Mesendoderm (in vitro differentiated cells): ENCODE measurements at regions not wholly inside any gene's neighbourhood (a gene's known extent, or its start where the extent isn't known, plus 50 kb on each side); places are given as distances from the start of the nearest gene placed in this dataset.

Experiments
- DNase-seq: peaks from one replicate; pipeline ENCODE4 v3.0.0; 2013
- H2AK5ac ChIP-seq: 2 replicates; pipeline ENCODE4 v1.6.1; 2013; ENCODE audit warnings: low read length, inconsistent platforms
- H2BK120ac ChIP-seq: 2 replicates; pipeline ENCODE4 v1.6.1; 2013; ENCODE audit warnings: low read depth, mild to moderate bottlenecking, low read length, moderate library complexity, mixed read lengths
- H2BK15ac ChIP-seq: replicated peaks from 2 replicates; pipeline ENCODE4 v1.6.1; 2013; ENCODE audit warnings: low read depth, mild to moderate bottlenecking, moderate library complexity
- H2BK5ac ChIP-seq: 2 replicates; pipeline ENCODE4 v1.6.1; 2013; ENCODE audit warnings: low read length, inconsistent platforms
- H3K18ac ChIP-seq: 2 replicates; pipeline ENCODE4 v1.6.1; 2013; ENCODE audit warnings: mild to moderate bottlenecking, low read length, mixed read lengths
- H3K23ac ChIP-seq: one replicate; pipeline ENCODE4 v1.6.1; 2013; ENCODE audit warnings: low read length
- H3K27ac ChIP-seq: 2 replicates; pipeline ENCODE4 v1.5.1; 2013; ENCODE audit warnings: low read depth, mild to moderate bottlenecking, inconsistent platforms, low read length, moderate library complexity
- H3K27me3 ChIP-seq: 2 replicates; pipeline ENCODE4 v1.6.1; 2013; ENCODE audit warnings: low read length, control low read depth, mild to moderate bottlenecking, inconsistent platforms; ENCODE audit not compliant: insufficient read depth, poor library complexity
- H3K36me3 ChIP-seq: 2 replicates; pipeline ENCODE4 v1.6.1; 2013; ENCODE audit warnings: low read length, inconsistent platforms; ENCODE audit not compliant: control insufficient read depth, insufficient read depth
- H3K4ac ChIP-seq: one replicate; pipeline ENCODE4 v1.6.1; 2013; ENCODE audit warnings: low read depth, mild to moderate bottlenecking, low read length, moderate library complexity
- H3K4me1 ChIP-seq: 2 replicates; pipeline ENCODE4 v1.6.1; 2013; ENCODE audit warnings: low read depth, low read length, inconsistent platforms; ENCODE audit not compliant: control insufficient read depth
- H3K4me2 ChIP-seq: 2 replicates; pipeline ENCODE4 v1.6.1; 2013; ENCODE audit warnings: low read length
- H3K4me3 ChIP-seq: 2 replicates; pipeline ENCODE4 v1.5.1; 2013; ENCODE audit warnings: mild to moderate bottlenecking, low read length
- H3K56ac ChIP-seq: one replicate; pipeline ENCODE4 v1.6.1; 2013; ENCODE audit warnings: low read length
- H3K79me1 ChIP-seq: 2 replicates; pipeline ENCODE4 v1.6.1; 2013; ENCODE audit warnings: low read length, inconsistent platforms
- H3K79me2 ChIP-seq: 2 replicates; pipeline ENCODE4 v1.6.1; 2013; ENCODE audit warnings: mild to moderate bottlenecking, low read length; ENCODE audit not compliant: control insufficient read depth, insufficient read depth
- H3K9ac ChIP-seq: 2 replicates; pipeline ENCODE4 v1.6.1; 2013; ENCODE audit warnings: low read length, inconsistent platforms
- H4K5ac ChIP-seq: one replicate; pipeline ENCODE4 v1.6.1; 2013; ENCODE audit warnings: low read length
- H4K8ac ChIP-seq: one replicate; pipeline ENCODE4 v1.6.1; 2013; ENCODE audit warnings: low read depth, mild to moderate bottlenecking, control low read depth, low read length, moderate library complexity
- WGBS: extraction: QIAGEN DNeasy Blood & Tissue Kit; methylation state at CpG from one replicate; pipeline ENCODE4 v1.1.7; 2013; ENCODE audit warnings: low lambda C conversion rate, missing lambda C conversion rate; ENCODE audit not compliant: insufficient coverage; ENCODE audit errors: extremely low coverage; 5-methylcytosine and 5-hydroxymethylcytosine counted together

GRCh38 chr9:28166179-28166578 lies 592.9 kb upstream of the C9orf72 start:
- Histone ChIP-seq H3K18ac (no peak overlapping the region), H3K9ac (no peak overlapping the region), H3K79me2 (no peaks in the 10 kb centered on the region), H3K4me3 (no peak overlapping the region), H2AK5ac (no peak overlapping the region), H3K4ac (no peak overlapping the region), H3K4me2 (no peak overlapping the region), H4K5ac (no peak overlapping the region), H3K36me3 (no peaks in the 10 kb centered on the region), H3K27ac (no peak overlapping the region), H3K23ac (no peak overlapping the region), H4K8ac (no peak overlapping the region), H2BK5ac (no peak overlapping the region), H2BK15ac (no peak overlapping the region), H3K56ac (no peak overlapping the region), H3K4me1 (no peaks in the 10 kb centered on the region), H2BK120ac (no peak overlapping the region), H3K27me3 (no peaks in the 10 kb centered on the region), H3K79me1 (no peaks in the 10 kb centered on the region)
- whole genome bisulfite sequencing: no CpG with 5 or more reads among the region's 2 CpGs
- DNase-seq: no peak

GRCh38 chr9:28177142-28177541 lies 603.9 kb upstream of the C9orf72 start:
- Histone ChIP-seq H3K23ac (no peak overlapping the region), H4K8ac (no peak overlapping the region), H2BK15ac (no peak overlapping the region), H3K18ac (no peak overlapping the region), H2AK5ac (no peak overlapping the region), H3K4me3 (no peak overlapping the region), H2BK5ac (no peak overlapping the region), H3K27me3 (no peaks in the 10 kb centered on the region), H3K79me2 (no peaks in the 10 kb centered on the region), H3K9ac (no peak overlapping the region), H3K79me1 (no peaks in the 10 kb centered on the region), H2BK120ac (no peak overlapping the region), H3K56ac (no peak overlapping the region), H4K5ac (no peak overlapping the region), H3K36me3 (no peaks in the 10 kb centered on the region), H3K4me2 (no peak overlapping the region), H3K27ac (no peak overlapping the region), H3K4ac (no peak overlapping the region), H3K4me1 (no peaks in the 10 kb centered on the region)
- DNase-seq: no peak
- WGBS: no CpG with 5 or more reads among the region's 2 CpGs

GRCh38 chr9:28177925-28178324 lies 604.6 kb upstream of the C9orf72 start:
- H3K79me1 ChIP-seq: no peaks in the 10 kb centered on the region
- no peak overlapping the region for H3K18ac ChIP-seq
- H3K4me2 ChIP-seq: no peak overlapping the region
- H2AK5ac ChIP-seq: no peak overlapping the region
- no peak overlapping the region for H3K4ac ChIP-seq
- no peak overlapping the region for H3K4me3 ChIP-seq
- no peak overlapping the region for H2BK5ac ChIP-seq
- DNase-seq: no peak
- no peaks in the 10 kb centered on the region for H3K79me2 ChIP-seq
- no peak overlapping the region for H3K9ac ChIP-seq
- H3K36me3 ChIP-seq: no peaks in the 10 kb centered on the region
- no peak overlapping the region for H4K8ac ChIP-seq
- no peak overlapping the region for H4K5ac ChIP-seq
- no peak overlapping the region for H2BK120ac ChIP-seq
- no peak overlapping the region for H3K23ac ChIP-seq
- no peaks in the 10 kb centered on the region for H3K4me1 ChIP-seq
- no peak overlapping the region for H3K56ac ChIP-seq
- WGBS: no CpG with 5 or more reads among the region's 4 CpGs
- no peak overlapping the region for H2BK15ac ChIP-seq
- H3K27me3 ChIP-seq: no peaks in the 10 kb centered on the region
- H3K27ac ChIP-seq: no peak overlapping the region

GRCh38 chr9:28179893-28180292 lies 606.6 kb upstream of the C9orf72 start:
- Histone ChIP-seq H3K23ac (no peak overlapping the region), H4K8ac (no peak overlapping the region), H3K27ac (no peak overlapping the region), H2AK5ac (no peak overlapping the region), H2BK15ac (no peak overlapping the region), H3K18ac (no peak overlapping the region), H3K4ac (no peak overlapping the region), H2BK120ac (no peak overlapping the region), H3K4me1 (no peaks in the 10 kb centered on the region), H3K36me3 (no peaks in the 10 kb centered on the region), H3K79me1 (no peaks in the 10 kb centered on the region), H3K9ac (no peak overlapping the region), H3K4me2 (no peak overlapping the region), H3K79me2 (no peaks in the 10 kb centered on the region), H3K56ac (no peak overlapping the region), H3K27me3 (no peaks in the 10 kb centered on the region), H3K4me3 (no peak overlapping the region), H4K5ac (no peak overlapping the region), H2BK5ac (no peak overlapping the region)
- DNase-seq: no peak
- WGBS: no CpG with 5 or more reads among the region's 2 CpGs

- H3K27me3 ChIP-seq: no peaks in the 10 kb centered on the region
- H4K5ac ChIP-seq: no peak overlapping the region
- no peak overlapping the region for H2BK5ac ChIP-seq
- H3K23ac ChIP-seq: no peak overlapping the region
- no peaks in the 10 kb centered on the region for H3K79me2 ChIP-seq
- no peak overlapping the region for H2AK5ac ChIP-seq
- no peak overlapping the region for H3K56ac ChIP-seq
- no peak overlapping the region for H3K27ac ChIP-seq
- no peak overlapping the region for H2BK120ac ChIP-seq
- no peaks in the 10 kb centered on the region for H3K79me1 ChIP-seq
- no peak overlapping the region for H3K9ac ChIP-seq
- H3K4me2 ChIP-seq: no peak overlapping the region
- DNase-seq: no peak
- H3K4me3 ChIP-seq: no peak overlapping the region
- no peak overlapping the region for H2BK15ac ChIP-seq
- no peak overlapping the region for H3K4ac ChIP-seq
- no peak overlapping the region for H3K18ac ChIP-seq
- no peak overlapping the region for H4K8ac ChIP-seq
- H3K36me3 ChIP-seq: no peaks in the 10 kb centered on the region
- no peaks in the 10 kb centered on the region for H3K4me1 ChIP-seq
- no CpG with 5 or more reads among the region's 2 CpGs for WGBS
Observed at GRCh38 chr9:28190981-28191380, 617.7 kb upstream of the C9orf72 start.

- DNase-seq: no peak
- Histone ChIP-seq H3K4me2 (no peak overlapping the region), H3K18ac (no peak overlapping the region)
Observed at GRCh38 chr9:28197653-28198052, 624.4 kb upstream of the C9orf72 start.

More at GRCh38 chr9:28197653-28198052, 624.4 kb upstream of the C9orf72 start:
- H4K5ac ChIP-seq: no peak overlapping the region
- no peaks in the 10 kb centered on the region for H3K79me2 ChIP-seq
- H2BK5ac ChIP-seq: no peak overlapping the region
- H3K79me1 ChIP-seq: no peaks in the 10 kb centered on the region
- no peak overlapping the region for H3K9ac ChIP-seq
- H2BK120ac ChIP-seq: no peak overlapping the region
- no peak overlapping the region for H3K23ac ChIP-seq
- no peak overlapping the region for H2BK15ac ChIP-seq
- H2AK5ac ChIP-seq: no peak overlapping the region
- H3K4me3 ChIP-seq: no peak overlapping the region
- no peak overlapping the region for H3K27ac ChIP-seq
- no peaks in the 10 kb centered on the region for H3K36me3 ChIP-seq
- no peaks in the 10 kb centered on the region for H3K27me3 ChIP-seq
- H4K8ac ChIP-seq: no peak overlapping the region
- H3K56ac ChIP-seq: no peak overlapping the region
- no peaks in the 10 kb centered on the region for H3K4me1 ChIP-seq
- no peak overlapping the region for H3K4ac ChIP-seq
